Ovary (tissue), 3 donors: ENCODE measurements at regions not wholly inside any gene's neighbourhood (a gene's known extent, or its start where the extent isn't known, plus 50 kb on each side); places are given as distances from the start of the nearest gene placed in this dataset.

Experiments used
- EP300 ChIP-seq: sonication (generic); formaldehyde crosslinking; IDR thresholded peaks from one replicate; pipeline ENCODE4 v1.6.1; 2017; ENCODE audit warnings: antibody characterized with exemption
- TF ChIP-seq, protein P1 (sequence below), 3 donors: fragments of 450-650 bp in 2 of 3; fragments of 200-600 bp in 1 of 3; IDR thresholded peaks; one replicate each; pipeline versions ENCODE4 v1.5.1 to v1.8.0; 2016 to 2022; ENCODE audit warnings: antibody characterized with exemption in 3 of 3, mild to moderate bottlenecking in 1 of 3
- donor health status: DM: no; HTN: no; CAD: no.

GRCh38 chr18:27235218-27235870, 50.2 kb upstream of the CHST9 start:
- TF ChIP-seq, protein P1, sequence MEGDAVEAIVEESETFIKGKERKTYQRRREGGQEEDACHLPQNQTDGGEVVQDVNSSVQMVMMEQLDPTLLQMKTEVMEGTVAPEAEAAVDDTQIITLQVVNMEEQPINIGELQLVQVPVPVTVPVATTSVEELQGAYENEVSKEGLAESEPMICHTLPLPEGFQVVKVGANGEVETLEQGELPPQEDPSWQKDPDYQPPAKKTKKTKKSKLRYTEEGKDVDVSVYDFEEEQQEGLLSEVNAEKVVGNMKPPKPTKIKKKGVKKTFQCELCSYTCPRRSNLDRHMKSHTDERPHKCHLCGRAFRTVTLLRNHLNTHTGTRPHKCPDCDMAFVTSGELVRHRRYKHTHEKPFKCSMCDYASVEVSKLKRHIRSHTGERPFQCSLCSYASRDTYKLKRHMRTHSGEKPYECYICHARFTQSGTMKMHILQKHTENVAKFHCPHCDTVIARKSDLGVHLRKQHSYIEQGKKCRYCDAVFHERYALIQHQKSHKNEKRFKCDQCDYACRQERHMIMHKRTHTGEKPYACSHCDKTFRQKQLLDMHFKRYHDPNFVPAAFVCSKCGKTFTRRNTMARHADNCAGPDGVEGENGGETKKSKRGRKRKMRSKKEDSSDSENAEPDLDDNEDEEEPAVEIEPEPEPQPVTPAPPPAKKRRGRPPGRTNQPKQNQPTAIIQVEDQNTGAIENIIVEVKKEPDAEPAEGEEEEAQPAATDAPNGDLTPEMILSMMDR (IDR thresholded peaks at IDR 0.05) = no peak
- no peak for TF ChIP-seq EP300
